ENCODE measurements at regions not wholly inside any gene's neighbourhood (a gene's known extent, or its start where the extent isn't known, plus 50 kb on each side); places are given as distances from the start of the nearest gene placed in this dataset.

- no peak for DNase-seq
Measured at GRCh38 chr4:4808086-4808485, 51.4 kb upstream of the MSX1 start.

GRCh38 chr4:4805887-4806286 lies 53.6 kb upstream of the MSX1 start:
- no peak for DNase-seq

GRCh38 chr4:4803912-4804296 lies 55.6 kb upstream of the MSX1 start:
- no peak for DNase-seq

DNA sequence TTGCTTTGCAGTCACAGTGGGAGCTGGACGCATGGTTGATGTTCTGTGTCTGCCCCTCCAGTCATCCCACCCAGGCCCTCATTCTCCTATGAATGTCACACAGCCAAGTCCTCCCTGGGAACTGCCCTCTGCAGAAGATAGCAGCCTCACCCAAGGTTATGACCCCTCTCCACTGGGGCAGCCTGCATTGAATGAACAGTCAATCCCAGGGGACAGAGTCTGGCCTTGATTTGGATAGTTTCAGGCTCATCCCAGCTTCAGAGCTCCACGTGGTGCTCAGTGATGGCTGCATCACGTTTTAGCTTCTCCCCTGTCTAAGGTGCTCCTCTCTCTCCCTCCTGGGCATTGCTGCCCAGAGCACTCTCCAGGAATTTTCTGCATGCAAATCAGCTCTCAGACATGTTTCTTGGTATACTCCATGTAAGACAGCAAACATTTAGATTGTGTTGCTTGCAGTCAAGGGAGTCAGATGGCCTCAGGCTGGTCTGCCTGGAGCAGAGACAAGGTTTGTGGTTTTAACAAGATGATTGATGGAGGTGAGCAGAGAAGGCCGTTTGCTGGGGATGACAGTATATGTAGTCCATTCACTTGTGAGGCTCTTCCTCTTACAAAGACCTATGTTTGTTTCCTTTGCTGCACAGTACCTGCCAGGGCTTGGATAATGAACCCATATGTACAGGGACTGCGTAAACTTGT lies 56.1 kb upstream of the MSX1 start:
- no peak for DNase-seq

DNA sequence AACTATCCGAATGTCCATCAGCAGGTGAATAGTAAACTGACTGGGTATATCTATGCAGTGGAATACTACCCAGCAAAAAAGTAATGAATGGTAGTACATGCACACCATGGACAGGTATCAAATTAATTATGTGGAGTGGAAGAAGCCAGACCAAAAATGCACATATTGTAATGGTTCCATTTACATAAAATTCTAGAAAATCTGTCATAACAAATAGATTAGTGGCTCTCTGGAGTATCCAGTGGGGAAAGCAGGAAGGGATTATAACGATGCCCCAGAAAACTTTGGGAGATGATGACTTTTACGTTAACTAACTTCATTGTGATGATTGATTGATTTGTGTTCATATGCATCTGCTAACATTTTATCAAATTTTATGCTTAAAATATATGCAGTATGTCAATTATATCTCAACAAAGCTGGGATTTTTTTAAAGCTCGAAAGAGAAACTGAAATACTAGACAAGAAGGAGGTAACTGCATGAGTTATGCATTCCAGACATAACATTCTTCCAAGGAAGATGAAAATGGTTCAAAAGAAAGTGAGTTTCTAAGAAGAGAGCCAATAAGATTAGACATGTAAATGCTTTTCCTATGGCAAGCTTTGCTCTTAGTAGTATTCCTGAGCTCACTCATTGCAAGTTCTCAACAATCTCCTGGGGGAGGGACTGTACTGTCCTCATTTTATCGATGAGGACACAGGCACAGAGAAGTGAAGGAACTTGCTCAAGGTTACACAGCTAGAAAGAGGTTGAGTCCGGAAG lies 58.6 kb upstream of the MSX1 start:
- DNase-seq, result no peak

DNA sequence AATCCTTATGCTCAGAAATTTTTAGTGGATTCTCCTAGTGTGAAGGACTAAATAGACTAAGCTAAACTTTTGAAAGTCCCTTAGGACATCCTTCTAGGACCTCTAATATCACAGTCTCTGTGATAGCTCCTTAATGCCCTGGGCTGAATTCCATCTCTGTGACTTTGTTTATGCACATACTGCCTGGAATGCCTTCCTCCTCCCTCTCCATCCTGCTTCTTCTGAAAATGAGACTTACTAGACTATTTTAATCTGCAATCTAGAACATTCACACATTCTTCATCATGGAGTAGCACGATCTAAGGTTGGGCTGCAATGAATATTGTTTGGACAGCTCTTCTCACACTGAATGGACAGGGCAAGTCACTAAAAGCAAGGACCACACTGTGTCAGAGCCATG lies 65.0 kb upstream of the MSX1 start:
- no peak for DNase-seq

DNA sequence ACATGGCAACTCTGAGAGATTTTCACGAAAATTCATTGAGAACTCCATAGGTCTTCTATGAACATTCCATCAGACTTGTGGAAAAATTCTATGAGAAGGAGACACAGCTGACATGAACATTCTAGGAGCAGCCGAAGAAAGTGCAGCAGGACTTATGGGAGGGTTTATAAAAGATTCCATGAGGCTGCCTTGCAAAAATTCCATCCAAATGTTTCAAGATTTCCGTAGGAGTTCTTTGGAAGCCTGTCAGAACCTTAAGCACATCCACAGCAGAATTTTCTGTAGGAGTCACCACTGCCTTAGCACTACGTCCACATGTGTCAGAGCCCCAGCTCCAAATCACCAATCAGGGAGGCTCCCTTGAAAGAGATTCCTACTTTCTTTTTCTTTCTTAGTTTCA lies 67.0 kb upstream of the MSX1 start:
- DNase-seq, result peak in 4 of 58 donors; percentile 3 to 58 (median 16)

- peak in 51 of 58 donors; percentile 5 to 80 (median 41) for DNase-seq
Measured at GRCh38 chr4:4791299-4792111, 68.0 kb upstream of the MSX1 start.

DNA sequence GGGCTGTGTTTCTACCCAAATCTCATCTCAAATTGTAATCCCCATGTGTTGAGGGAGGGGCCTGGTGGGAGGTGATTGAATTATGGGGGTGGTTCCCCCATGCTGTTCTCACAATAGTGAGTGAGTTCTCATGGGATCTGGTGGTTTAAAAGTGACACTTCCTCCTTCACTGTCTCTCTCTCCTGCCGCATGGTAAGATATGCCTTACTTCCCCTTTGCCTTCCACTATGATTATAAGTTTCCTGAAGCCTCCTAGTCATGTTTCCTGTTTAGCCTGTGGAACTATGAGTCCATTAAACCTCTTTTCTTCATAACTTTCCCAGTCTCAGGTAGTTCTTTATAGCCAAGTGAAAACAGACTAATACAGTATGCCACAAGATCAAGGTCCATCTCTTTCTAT lies 70.0 kb upstream of the MSX1 start:
- no peak for DNase-seq

DNA sequence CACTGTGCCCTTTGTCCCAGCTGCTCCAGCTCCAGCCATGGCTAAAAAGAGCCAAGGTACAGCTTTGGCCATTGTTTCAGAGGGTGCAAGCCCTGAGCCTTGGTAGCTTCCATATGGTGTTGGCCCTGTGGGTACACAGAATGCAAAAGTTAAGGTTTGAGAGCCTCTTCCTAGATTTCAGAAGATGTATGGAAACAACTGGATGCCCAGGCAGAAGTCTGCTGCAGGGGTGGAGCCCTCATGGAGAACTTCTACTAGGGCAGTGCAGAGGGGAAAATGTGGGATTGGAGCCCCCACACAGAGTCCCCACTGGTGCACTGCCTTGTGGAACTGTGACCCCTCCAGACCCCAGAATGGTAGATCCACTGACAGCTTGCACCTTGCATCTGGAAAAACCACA lies 70.9 kb upstream of the MSX1 start:
- DNase-seq, result no peak

DNA sequence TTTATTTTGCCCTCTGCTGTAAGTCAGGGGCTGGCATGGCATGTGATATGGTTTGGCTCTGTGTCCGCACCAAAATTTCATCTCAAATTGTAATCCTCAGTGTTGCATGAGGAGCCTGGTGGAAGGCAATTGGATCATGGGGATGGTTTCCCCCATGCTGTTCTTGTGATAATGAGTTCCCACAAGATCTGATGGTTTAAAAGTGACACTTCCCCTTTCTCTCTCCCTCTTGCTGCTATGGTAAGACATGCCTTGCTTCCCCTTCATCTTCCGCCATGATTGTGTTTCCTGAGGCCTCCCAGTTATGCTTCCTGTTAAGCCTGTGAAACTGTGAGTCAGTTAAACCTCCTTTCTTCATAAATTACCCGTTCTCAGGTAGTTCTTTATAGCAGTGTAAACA lies 72.0 kb upstream of the MSX1 start:
- no peak for DNase-seq

DNA sequence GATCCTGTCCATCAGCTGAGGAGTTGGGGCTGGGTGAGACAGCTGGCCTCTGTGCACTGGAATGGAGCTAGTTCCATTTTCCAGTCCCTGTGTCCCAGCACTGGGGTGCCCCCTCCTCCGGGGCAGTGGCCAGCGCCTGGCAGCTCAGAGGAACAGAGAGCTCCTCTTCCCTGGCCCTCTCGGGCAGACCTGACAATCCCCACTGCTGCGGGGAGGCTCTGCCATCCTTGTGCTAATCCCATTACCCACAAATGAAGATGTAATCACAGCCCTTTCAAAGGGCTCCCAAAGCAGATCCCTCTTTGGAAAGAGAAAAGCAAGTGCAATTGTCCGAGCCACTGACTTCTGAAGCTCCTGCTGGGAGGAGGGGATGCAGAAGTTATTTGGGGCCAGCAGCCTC lies 75.1 kb upstream of the MSX1 start:
- DNase-seq, result no peak

GRCh38 chr4:4783847-4784246 lies 75.6 kb upstream of the MSX1 start:
- DNase-seq, result no peak

DNA sequence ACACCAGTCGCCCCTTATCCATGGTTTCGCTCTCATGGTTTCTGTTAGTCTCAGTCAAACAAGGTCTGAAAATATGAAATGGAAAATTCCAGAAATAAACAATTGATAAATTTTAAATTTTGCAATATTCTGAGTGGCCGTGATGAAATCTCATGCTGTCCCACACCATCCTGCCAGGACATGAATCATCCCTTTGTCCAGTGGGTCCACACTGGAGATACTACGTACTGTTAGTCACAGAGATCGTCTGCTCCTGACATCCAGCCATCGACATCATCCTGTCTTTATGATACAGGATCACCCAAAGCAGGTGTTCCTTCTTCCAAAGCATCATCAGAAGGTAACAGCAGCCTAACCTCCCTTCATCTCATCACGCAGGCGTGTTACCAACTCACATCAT lies 76.5 kb upstream of the MSX1 start:
- no peak for DNase-seq

- DNase-seq, result no peak
Measured at GRCh38 chr4:4781936-4782707, 77.3 kb upstream of the MSX1 start.

GRCh38 chr4:4780729-4781244 lies 78.7 kb upstream of the MSX1 start:
- no peak for DNase-seq

GRCh38 chr4:4779486-4779885 lies 80.0 kb upstream of the MSX1 start:
- no peak for DNase-seq

GRCh38 chr4:4779054-4779453 lies 80.4 kb upstream of the MSX1 start:
- DNase-seq, result no peak

DNA sequence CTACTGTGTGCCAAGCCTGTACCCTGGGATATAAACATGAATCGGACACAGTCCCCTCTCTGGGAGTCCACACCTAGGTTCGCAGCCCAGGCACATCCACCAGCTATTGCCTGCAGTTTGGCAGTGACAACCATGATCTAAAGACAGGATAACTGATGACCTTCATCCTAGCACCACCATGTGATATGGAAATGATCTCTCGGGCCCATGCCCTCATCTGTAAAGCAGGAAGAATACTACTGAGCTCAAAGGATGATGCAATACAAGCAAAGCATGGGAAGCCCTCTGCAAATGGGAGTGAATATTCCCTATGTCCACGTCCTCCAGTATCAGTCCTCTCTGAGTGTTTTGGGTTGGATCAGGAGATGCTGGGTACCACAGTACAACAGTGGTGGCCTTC lies 80.9 kb upstream of the MSX1 start:
- DNase-seq, result no peak

DNA sequence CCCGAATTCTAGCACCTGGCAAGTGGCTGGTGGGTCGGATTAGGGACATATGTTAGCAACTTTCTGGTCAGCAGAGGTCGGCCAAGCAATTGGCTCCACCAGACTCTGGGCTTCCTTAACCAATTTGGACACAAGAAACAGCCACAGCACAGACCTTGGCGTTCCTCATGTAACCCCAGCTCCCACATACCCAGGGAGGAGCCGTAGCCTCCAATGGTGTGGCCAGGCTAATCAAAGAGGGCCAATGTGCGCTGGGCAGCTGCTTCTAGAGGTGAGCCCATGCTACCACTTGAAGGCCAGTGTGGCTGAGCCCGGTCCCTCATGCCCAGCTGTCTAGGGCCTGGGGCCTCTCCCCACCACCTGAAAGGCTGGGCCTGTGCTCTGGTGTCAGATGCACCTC lies 82.5 kb upstream of the MSX1 start:
- no peak for DNase-seq

DNA sequence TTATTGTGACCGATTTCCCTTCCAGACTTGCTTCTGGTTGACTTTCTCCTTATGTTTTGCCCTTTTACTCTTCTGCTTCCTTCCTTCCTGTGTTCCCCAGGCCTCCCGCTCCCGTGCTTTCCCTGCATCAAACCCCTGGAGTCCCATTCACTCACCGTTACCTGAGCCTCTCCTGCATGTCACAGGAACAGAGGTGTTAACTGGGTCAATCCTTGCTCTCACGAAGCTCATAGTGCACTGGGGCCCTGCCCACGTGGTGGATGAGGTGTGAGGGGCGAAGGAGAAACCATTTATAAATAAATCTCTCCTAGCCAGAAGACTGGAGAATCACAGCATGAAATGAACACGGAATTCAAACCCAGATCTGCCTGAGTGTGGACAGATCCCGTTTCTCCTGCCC lies 83.1 kb upstream of the MSX1 start:
- no peak for DNase-seq

Data from anterior cingulate cortex (tissue), 58 donors.